IMR-90 (cell line): ENCODE measurements at regions not wholly inside any gene's neighbourhood (a gene's known extent, or its start where the extent isn't known, plus 50 kb on each side); places are given as distances from the start of the nearest gene placed in this dataset. TPM values are rescaled to one million over a fixed set of nuclear protein-coding genes. Genes with fewer than 3 reads are reported as not detected.

Experiments
- microRNA-seq, 2 experiments: library from miRNA; stranded (forward) in 1 of 2; unstranded in 1 of 2; fragments of 10-50 nt in 1 of 2; fragments of <30 nt in 1 of 2; gene quantifications in 1 of 2; microRNA quantifications in 1 of 2; one replicate each; pipeline versions ENCODE3 to v1.1.0; 2013 to 2020; ENCODE audit not compliant: insufficient read depth in 1 of 2, insufficient read length in 1 of 2, unreplicated experiment in 1 of 2
- small RNA-seq, 5 experiments: library from RNA; depleted of rRNA; stranded (forward); fragments of <200 nt; gene quantifications; one replicate each; pipeline ENCODE3, GENCODE V24; 2012

Small RNA genes lying in the stretch of these regions (microRNA-seq; reads per million reads assigned to microRNA genes)
- gene RNU6-400P (ENCODE audit: insufficient read depth, insufficient read length) (not detected), gene RNU6-472P (ENCODE audit: insufficient read depth, insufficient read length) (not detected)

Small RNA genes lying in the stretch of these regions (small RNA-seq; reads per million reads assigned to genes)
- gene RNU6-400P: 0 reads per million in 5 experiments
- gene RNU6-472P: 0 reads per million in 5 experiments
